NCI-H82 treated with DMSO at 0.1 percent for 48 hours (cell line): ENCODE measurements at regions not wholly inside any gene's neighbourhood (a gene's known extent, or its start where the extent isn't known, plus 50 kb on each side); places are given as distances from the start of the nearest gene placed in this dataset.

ENCODE experiments used
- DNase-seq: peaks from one replicate; lab custom pipeline; 2025; ENCODE audit not compliant: unreplicated experiment; lab: John Stamatoyannopoulos, UW

GRCh38 chr22:49490692-49491091 is 337.0 kb downstream of the BRD1 start:
- no peak for DNase-seq

DNA sequence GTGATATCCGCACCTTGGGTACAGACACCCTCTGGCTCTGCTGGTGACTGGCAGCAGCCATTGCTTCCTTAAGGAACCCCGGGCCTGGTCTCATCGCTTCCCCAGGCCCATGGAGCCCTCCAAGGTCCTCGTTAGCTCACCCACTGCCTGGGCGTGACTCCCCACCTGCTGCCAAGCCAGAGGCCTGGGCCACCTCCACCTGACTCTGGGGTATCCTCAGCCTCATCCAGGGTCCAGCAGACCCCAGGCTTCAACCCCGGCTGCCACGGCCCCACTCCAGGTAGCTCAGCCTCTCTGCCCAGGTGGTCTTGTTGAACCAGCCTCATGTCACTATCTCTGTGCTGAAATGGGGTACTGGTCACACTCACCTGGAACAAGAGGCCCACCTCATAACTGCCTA is 337.9 kb downstream of the BRD1 start:
- no peak for DNase-seq

GRCh38 chr22:49488943-49489342 is 338.7 kb downstream of the BRD1 start:
- DNase-seq, result no peak

DNA sequence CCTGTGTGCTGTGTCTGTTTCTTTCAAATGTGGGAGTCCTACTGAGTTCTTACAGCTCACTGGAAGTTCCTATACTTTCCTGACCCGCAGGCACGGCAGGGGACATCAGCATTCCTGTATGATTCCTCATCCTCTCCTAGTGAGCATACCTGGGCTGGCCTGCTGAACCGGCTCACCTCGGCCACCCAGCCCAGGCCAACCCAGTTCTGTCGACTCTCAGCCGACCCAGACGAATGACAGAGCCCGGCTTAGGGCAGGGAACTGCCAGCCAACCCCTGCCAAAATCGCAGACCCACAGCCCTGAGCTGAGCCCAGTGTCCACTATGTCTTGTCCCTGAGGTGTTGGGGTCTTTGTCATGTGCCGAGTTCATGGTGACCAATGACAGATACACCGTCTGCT is 339.7 kb downstream of the BRD1 start:
- no peak for DNase-seq

- DNase-seq, result no peak
Observed at GRCh38 chr22:49486225-49486624, 341.4 kb downstream of the BRD1 start.

DNA sequence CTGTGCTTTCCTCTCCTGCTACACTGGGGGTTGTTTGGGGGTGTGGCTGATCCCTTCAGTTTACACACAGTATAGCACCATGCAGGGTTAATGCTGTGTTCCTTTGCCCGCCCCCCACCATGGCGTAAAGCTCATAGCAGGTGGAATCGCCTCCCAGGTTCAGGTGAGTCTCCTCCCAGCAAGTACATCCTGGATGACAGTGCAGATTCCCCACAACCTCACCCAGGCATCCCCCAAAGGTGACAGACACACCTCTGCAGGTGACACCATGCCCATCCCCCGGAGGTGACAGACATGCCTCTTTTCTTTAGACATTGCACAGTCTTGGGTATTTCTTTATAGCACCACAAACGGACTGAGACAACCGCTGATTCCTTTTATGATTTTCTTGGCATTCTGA is 343.7 kb downstream of the BRD1 start:
- no peak for DNase-seq

DNA sequence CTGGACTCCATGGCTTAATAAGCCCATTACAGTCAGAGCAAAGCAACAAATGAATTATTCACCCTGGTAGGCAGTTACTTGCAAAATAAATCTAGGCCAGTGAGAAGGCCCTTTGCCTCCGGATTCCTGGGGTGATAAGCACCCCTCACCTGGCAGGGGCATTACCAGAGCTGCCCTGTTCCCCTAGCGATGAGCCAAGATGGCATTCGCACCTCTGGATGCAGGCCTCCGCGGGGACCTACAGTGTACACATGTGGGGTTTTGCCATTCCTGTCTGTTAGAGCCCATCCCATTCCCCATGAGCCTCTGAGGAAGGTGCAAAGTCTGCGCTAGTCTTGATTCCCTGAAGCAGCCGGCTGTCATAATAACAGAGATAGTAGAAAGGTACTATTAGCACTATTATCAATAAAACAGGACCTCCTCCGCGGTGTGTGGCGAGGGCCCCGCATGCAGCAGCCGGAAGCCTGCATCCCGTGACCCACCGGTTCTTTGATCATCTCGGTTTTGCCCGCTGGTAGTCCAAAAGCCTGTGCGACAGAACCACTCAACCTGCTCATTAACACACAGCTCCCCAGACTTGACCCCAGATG is 344.3 kb downstream of the BRD1 start:
- DNase-seq, result no peak

DNA sequence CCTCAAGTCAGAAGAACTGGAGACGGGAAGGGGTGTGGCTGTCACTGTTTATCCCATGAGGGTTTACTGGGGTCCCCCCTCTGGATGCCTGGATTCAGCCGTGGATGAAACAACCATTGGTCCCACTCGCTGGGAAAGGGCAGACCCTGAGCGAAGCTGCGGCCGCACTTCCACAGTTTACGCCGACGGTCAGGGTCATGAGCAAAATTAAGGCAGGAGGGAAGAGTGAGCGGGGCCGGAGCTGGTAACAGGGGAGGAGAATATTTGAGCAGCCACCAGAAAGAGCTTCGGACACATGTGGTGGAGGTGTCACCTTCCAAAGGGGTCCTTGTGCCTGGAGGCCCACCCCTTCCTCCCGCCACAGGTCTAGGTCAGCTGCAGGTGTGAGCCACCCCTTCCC is 344.9 kb downstream of the BRD1 start:
- no peak for DNase-seq

DNA sequence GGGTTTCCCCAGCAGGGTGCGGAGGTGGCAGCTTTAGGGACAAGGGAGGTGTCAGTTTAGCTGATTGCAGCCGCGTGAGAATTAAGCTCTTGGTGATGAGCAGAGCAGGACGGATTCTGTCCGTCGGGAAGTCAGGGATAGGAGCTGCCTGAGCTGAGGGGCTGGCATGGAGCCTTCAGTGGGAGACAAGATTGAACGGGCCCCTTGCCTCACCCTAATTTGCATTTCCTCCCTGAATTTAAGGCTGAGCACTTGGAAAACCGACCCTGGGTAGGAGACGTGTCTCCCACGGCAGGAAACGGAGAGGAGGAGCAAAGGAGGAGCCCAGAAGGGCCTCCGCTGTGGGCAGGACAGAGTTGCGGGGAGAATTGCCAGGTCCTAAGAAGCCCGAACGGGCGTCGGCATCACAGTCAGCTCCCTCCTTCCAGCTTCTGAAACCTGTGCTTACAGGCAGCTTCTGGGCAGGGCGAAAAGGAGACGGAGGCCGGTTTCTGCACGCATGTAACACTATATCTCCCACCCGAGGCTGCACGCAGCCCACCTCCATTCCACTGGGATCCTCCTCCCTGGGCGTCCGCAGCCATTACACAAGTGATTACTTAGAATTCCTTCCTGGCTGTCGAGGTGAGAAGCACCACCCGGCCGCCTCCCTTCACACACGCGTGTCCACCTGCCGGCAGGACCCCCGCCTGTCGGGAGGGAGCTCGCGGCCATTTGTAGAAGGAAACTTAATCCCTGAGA is 345.8 kb downstream of the BRD1 start:
- DNase-seq, result no peak

- no peak for DNase-seq
Observed at GRCh38 chr22:49480896-49481658, 346.6 kb downstream of the BRD1 start.

- no peak for DNase-seq
Observed at GRCh38 chr22:49480331-49480730, 347.3 kb downstream of the BRD1 start.

DNA sequence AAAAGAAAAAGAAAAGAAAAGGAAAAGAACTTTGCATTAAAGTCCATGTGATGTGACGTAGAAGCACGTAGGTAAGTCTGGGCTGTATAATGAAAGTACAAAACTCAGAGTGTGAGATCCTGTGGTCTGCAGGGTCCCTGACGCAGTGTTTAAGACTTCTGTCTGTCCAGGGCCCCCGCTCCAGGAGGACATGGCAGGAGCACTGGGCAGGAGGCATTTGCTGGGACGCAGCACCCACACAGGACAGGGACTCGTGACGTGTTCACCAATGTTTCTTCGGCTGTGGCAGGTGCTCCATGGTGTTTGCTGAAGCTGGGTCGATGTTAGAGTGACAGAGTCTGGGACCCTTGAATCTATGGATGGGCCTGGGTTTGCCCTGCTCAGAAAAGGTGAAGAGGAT is 348.1 kb downstream of the BRD1 start:
- no peak for DNase-seq

GRCh38 chr22:49476800-49477400 is 350.8 kb downstream of the BRD1 start:
- DNase-seq, result no peak

DNA sequence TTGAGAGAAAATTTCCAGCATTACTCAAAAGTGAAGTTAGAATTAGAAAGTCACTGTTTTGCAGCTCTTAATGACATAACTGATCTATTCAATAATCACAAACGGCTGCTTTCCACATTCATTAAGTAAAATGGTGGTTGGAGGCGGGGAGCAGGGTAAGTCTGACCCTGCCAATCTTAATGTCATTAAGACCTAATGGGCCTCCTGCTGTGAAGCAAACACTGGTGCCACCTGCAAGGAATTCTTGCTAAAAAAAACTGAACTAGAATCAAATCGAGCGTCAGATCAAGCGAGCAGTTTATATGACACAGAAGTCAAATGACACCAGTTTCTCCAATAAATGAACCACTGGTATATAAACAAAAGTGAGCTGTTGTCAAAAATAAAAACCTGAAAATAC is 351.5 kb downstream of the BRD1 start:
- DNase-seq, result no peak

GRCh38 chr22:49475253-49475652 is 352.4 kb downstream of the BRD1 start:
- no peak for DNase-seq

DNA sequence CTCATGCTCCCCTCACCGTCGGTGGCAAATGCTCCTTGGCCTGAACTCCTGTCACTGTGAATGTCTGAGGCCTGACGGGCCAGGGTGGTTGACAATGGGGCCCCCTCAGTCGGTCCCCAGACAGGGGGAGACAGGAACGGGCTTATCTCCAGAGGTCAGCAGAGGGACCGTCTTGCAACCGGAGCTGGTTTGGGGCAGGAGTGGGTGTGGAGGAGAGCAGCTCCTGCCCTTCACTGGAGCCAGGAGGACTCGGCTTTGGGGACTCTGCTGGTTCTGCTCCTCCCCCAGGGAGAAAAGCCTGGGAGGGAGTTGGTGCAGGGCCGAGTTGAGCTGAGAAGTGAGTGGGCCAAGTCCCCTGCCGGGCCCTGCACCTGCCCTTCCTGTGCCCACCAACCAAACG is 354.4 kb downstream of the BRD1 start:
- DNase-seq, result no peak

DNA sequence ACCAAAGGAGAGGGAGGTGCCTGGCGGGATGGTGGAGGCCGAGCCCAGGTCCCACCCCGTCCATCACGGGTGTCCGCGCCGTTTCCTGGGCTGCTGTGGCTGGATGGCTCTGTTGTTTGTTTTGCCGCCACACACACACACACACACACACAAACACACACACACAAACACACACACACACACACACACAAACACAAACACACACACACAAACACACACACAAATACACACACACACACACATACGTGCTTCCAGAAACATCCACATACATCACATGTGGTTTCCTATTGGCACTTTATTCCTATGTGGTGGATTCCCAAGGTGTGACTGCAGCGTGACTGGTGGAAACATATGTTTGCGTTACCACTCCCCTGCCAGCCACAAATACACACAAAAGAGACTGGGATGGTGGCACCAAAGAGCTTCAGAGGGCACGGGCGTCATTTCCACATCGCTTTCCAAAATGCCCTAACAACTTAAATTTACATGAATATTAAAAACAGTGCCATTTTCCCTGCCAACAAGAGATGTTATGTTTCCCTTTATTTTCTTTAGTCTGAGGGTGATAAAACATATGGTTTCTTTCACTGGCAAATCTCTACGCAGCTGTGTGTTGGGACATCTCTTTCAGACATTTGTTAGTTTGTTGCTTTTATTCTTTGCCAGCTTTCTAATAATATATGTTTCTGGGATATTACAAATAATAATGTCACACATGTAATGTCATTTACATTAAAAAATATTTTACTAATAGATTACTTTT is 356.8 kb downstream of the BRD1 start:
- no peak for DNase-seq

DNA sequence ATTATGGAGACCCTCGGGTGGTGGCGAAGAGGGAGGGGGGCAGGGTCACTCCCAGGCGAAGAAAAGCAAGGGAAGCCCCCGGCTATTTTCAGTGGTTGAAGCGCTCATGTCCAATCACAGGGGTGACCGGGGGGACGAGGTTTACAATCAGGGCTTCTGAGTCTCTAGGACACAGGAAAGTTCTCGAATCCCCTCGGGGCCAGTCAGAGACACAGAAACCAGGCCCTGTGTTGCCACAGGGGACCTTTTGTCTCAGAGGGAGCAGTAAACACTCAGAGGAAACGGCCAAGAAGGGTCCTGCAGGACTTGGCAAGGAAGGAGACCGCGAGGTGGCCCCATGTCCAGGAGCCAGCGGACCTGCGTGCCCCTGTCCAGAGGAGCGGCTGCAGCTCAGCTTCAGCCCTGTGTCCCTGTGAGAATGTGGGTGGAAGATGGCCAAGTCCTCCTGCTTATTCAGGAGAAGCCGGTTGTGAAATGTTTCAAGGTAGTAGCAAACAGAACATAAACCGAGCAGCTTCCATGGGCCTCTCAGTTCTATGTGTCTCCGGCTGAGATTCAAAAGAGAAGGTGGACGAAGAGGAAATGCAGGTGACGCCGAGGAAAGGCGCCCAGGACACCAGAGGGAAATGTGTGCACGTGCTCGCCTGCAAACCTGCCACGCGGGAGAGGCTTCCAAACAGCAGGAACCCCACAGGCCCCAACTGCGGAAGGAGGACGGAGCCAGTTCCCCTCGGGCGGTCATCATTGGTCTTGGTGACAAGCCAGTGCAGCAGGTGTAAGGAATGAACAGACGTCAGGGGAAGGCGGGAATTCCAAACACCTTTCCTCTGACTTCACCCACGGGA is 357.6 kb downstream of the BRD1 start:
- DNase-seq, result no peak

DNA sequence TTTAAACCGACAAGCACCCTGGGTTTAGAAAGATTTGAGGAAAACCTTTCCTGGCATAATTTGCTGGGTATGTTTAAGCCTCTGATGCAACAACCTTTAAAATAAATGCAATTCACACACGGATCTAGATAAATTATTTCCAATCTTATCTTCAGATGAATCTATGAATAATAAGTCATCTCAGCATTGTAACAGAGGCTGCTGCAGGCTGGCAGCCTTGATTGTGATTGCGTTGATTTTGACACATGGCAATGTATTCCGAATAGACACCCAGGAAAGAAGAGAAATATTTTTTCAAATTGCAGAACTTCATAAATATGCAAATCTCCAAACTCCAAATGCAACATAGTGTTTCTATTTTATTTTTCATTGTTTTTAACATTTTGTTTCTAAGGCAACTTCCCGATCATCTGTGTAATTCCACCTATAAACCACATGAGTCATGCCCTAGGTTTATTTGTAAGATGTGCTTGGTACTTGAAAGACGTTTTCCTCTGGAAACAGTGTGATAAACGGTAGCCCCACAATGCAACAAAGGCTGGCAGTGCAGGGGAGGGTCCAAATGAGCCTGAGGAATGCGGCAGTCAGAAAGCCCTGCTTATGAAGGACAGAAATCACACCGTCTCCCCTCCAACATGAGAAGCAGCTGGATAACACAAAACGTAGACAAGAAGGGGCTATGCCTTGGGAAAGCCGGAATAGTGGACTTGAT is 359.0 kb downstream of the BRD1 start:
- DNase-seq, result no peak
